ENCODE measurements at regions not wholly inside any gene's neighbourhood (a gene's known extent, or its start where the extent isn't known, plus 50 kb on each side); places are given as distances from the start of the nearest gene placed in this dataset.
"Not testable (repeated sequence)": the region's sequence is repeated elsewhere in the genome, so short reads cannot be mapped to it uniquely, and the experiment has no call there.

- DNase-seq, result no peak
Measured at GRCh38 chr10:20608503-20608902, 288.6 kb downstream of the NEBL start.

- DNase-seq, result no peak
Measured at GRCh38 chr10:20606985-20607384, 290.1 kb downstream of the NEBL start.

GRCh38 chr10:20601941-20602461 is 295.1 kb downstream of the NEBL start:
- no peak for DNase-seq

DNA sequence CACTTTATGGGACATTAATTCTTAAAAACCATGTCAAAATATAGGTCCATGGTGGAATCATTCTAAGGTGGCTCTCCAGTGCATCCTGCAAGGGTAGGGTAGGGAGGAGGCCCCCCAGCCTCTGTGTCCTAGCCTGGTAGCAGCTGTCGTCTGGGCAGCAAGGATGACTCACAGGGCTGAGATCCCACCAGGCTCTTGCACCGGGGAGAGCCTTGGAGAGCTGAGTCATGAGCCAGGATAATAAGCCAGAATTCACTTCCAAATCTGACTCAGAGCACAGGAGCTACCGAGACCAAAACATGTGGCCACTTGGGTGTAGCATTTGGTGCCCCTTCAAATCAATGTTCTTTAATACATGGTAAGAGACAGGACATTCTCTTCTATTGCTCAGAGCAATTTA is 298.5 kb downstream of the NEBL start:
- no peak for DNase-seq

DNA sequence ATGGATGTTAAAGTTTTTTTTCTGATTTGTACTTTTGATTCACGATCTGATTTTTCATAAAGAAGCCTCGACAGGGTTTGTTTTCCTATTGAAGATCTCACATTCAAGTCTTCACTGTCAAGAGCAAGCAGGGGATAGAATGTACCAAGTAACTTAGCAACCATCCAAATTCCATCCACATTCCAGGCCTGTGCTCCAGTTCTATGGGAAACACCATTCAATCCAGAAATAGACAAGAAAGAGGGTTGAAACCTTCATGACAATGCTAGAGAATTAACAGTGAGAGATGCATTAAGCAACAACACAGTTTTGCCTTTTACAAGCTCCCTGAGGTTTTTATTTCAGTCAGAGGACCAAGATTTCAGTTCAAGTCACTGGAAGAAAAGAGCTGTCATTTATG is 300.2 kb downstream of the NEBL start:
- DNase-seq, result no peak

DNA sequence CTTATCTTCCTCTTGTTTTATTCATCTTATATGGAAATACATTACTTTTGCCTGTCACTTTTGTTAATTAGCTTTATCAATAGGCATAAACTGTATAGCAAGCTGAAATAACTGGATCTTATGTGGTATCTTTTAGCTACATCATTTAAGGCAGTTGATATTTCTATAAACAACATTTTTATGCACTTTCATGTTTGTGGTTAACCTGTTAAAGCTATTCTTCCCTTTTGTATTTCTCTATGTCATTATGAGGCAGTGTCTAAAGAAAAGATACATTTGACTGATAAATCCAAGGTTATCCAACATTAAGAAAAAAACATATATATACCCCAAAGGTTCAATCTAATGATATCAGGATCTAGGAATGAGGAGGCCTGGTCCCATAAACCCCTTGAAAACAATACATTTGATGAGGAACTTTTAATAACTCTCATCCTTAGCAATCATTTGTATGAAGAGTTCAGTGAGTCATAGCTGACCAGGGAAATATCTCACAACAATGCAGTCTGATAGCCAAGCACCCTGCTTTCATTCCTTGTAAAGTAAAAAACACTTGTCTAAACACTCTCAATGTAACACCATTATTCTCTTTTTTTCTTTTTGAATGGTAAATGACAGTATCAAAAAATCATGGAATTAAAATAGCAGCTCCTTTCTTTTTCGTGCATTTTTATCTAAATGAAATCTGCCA is 300.9 kb downstream of the NEBL start:
- DNase-seq, result no peak

DNA sequence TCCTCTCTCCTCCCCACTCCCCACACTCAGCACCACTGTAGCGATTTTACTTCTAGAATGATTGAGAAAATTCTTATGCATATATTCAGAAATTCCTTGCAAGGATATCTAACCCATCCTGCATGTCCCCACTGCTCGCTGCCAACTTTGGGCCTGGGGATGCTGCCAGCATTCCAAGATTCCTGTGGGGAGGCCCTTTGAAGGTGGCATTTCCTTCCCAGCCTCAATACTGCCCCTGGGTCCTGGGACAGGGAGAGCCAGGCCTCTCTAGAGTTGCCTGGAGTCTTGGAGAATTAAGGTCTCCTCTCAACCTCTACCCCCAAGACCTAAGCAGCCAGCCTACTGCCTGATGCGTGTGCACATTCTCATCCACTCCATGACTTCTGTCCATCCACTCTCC is 303.5 kb downstream of the NEBL start:
- DNase-seq, result no peak

- no peak for DNase-seq
Measured at GRCh38 chr10:20582041-20582440, 315.1 kb downstream of the NEBL start.

GRCh38 chr10:20573924-20574323 is 323.2 kb downstream of the NEBL start:
- no peak for DNase-seq

- DNase-seq, result not testable (repeated sequence)
Measured at GRCh38 chr10:20555990-20556389, 341.1 kb downstream of the NEBL start.

GRCh38 chr10:20552382-20552781 is 344.7 kb downstream of the NEBL start:
- no peak for DNase-seq

DNA sequence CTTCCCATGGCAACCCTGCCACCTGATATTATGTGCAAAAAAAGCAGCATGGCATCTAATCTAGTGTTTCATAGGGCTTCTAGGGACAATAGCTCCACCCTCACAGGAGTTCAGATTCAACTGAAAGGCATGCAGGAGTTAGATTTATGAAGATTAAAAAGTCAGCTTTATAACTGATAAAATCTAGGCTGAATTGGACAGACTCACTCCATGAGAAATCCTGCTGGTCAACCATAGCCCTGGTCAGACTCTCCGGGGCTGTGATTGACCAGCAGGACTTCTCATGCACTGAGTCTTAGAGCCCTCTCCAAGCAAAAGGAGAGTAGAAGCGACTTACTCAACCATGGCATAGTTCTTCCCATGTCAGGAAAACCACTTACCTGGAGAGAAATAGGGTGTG is 345.4 kb downstream of the NEBL start:
- no peak for DNase-seq

GRCh38 chr10:20535897-20536881 is 360.9 kb downstream of the NEBL start:
- DNase-seq, result no peak

DNA sequence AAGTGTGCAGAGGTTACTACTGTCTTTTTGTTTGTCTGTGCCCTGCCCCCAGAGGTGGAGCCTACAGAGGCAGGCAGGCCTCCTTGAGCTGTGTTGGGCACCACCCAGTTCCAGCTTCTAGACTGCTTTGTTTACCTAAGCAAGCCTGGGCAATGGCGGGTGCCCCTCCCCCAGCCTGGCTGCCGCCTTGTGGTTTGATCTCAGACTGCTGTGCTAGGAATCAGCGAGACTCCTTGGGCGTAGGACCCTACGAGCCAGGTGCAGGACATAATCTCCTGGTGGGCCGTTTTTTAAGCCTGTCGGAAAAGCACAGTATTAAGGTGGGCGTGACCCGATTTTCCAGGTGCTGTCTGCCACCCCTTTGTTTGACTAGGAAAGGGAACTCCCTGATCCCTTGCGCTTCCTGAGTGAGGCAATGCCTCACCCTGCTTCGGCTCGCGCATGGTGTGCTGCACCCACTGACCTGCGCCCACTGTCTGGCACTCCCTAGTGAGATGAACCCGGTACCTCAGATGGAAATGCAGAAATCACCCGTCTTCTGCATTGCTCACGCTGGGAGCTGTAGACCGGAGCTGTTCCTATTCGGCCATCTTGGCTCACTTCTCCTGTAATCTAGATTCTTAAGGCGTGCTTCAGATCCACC is 365.7 kb downstream of the NEBL start:
- not testable (repeated sequence) for DNase-seq

DNA sequence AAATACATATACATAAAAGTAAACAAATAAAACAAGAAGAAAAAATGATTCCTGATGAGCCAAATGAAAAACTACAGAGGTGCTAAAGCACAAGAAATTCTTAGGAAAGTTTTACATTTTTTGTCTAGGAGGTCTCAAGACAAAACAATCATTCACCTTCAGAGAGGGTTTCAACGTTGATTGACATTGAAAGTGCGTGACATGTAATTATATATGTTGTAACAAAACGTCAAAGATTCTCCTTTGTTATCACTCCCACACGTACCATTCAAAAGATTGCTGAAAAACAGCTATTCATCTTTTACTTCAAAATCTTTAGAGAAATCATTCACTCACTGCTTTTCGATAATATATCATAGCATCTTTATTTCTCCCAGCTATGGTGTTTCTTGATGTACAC is 375.9 kb downstream of the NEBL start:
- DNase-seq, result no peak

DNA sequence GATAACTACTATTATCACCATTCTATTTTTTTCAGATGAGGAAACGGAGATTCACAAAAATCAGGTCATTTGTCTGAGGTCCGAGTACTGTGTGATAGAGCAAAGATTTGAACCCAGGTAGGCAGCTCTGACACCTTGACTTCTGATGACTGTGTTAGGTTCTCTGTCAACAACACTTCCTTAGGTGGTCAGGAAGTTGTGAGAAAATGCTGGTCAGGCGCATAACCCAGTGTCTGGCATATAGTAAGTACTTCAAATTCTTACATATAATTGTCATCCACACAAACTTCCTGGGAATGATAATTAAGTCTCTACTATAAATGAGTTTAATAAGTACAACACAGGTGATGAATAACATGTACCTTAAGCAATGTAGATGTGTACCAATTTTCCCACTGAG is 381.5 kb downstream of the NEBL start:
- DNase-seq, result no peak

GRCh38 chr10:20512631-20513030 is 384.5 kb downstream of the NEBL start:
- DNase-seq, result no peak

- DNase-seq, result no peak
Measured at GRCh38 chr10:20508921-20509320, 388.2 kb downstream of the NEBL start.

DNA sequence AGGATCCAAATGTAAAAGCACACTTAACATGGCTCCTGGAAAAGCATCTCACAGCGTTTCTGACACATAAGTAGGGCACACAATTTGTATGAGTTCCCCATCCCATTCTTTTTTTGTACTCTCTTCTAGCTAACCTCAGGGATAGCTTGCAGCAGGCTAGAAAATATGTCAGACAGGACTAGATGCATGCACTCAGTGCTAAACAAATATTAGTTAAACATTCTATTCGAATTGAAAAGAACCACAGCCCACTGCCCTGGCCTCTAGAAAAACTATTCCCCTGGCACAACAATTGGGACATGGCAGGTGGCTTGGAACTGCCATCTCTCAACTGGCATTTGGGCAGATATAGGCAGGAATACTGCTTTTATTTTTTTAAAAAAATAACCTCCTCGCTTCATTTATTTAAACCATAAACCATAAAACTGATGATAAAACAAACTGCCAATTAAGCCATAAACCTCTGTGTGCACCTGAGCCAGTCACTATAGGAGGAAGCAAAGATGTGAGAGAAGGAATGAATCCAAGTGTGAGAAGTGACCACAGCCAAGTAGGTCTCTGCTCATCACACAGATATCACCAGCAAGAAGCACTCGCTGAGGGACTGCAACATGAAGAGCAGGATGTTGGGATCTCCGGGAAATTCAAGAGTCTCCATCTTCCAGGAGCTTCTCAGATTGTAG is 394.1 kb downstream of the NEBL start:
- no peak for DNase-seq

- DNase-seq, result no peak
Measured at GRCh38 chr10:20494474-20494873, 402.6 kb downstream of the NEBL start.

DNA sequence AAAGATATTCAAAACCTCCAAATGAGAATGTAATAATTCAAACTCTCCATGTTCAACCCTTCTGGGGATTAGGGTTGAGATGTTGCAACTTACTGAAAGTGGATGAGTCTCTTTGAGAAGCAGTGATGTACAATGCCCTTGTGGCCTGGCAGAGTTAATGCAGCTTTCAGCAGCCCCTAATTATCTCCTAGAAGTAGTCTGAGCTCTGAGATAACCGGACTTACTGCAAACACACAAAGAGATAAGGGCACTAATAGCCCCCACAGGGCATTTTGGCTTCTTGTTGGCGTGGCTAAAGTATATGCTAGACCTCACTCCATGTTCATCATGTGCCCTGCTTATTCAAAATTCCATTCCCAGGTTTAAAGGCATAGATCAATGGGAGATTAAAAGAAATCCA is 404.7 kb downstream of the NEBL start:
- DNase-seq, result no peak

DNA sequence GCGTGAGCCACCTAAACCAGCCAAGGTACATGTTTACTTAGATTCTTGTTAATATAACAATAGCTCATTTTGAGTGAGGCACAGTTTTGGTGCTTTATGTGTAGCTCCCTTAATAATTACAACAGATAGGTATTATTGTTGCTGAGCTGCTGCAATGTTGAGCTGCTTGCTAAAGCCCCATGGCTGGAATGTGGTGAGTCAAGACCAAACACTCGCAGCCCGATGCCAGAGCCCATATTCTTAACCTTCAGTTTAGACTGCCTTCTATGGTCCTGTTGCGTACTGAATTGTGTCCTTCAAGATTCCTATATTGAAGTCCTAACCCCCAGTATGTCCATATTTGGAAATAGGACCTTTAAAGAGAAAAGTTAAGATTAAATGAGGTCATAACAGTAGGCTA is 407.1 kb downstream of the NEBL start:
- DNase-seq, result no peak

- DNase-seq, result no peak
Measured at GRCh38 chr10:20486791-20487190, 410.3 kb downstream of the NEBL start.

Measured in hematopoietic multipotent progenitor cell treated with erythropoietin and hydrocortisone succinate and interleukin-3 and kit ligand, for 8 days (in vitro differentiated cells).